Rectal smooth muscle tissue (tissue), 1 donor: ENCODE measurements at regions not wholly inside any gene's neighbourhood (a gene's known extent, or its start where the extent isn't known, plus 50 kb on each side); places are given as distances from the start of the nearest gene placed in this dataset.

Source experiments
- H3K27ac ChIP-seq: one replicate; pipeline ENCODE4 v1.7.0; 2013; ENCODE audit warnings: low read depth, low read length, inconsistent platforms
- H3K27me3 ChIP-seq: one replicate; pipeline ENCODE4 v1.7.0; 2013; ENCODE audit warnings: low read length; ENCODE audit not compliant: control insufficient read depth, insufficient read depth
- H3K36me3 ChIP-seq: one replicate; pipeline ENCODE4 v1.7.0; 2013; ENCODE audit warnings: low read length; ENCODE audit not compliant: control insufficient read depth, insufficient read depth
- H3K4me1 ChIP-seq: one replicate; pipeline ENCODE4 v1.7.0; 2013; ENCODE audit warnings: low read length; ENCODE audit not compliant: control insufficient read depth, insufficient read depth
- H3K4me3 ChIP-seq: one replicate; pipeline ENCODE4 v1.7.0; 2013; ENCODE audit warnings: low read length
- H3K9ac ChIP-seq: one replicate; pipeline ENCODE4 v1.7.0; 2013; ENCODE audit warnings: low read length

- Histone ChIP-seq H3K9ac (no peak overlapping the region), H3K27me3 (no peaks in the 10 kb centered on the region), H3K4me3 (no peak overlapping the region), H3K4me1 (no peaks in the 10 kb centered on the region), H3K36me3 (no peaks in the 10 kb centered on the region), H3K27ac (no peak overlapping the region)
These were observed 1022.9 kb downstream of the BCL11B start for GRCh38 chr14:98249057-98249456.

GRCh38 chr14:98249476-98249875 lies 1022.5 kb downstream of the BCL11B start:
- H3K4me3 ChIP-seq, result no peak overlapping the region
- no peaks in the 10 kb centered on the region for H3K27me3 ChIP-seq
- no peak overlapping the region for H3K27ac ChIP-seq
- H3K36me3 ChIP-seq, result no peaks in the 10 kb centered on the region
- H3K9ac ChIP-seq, result no peak overlapping the region
- H3K4me1 ChIP-seq, result no peaks in the 10 kb centered on the region

- no peaks in the 10 kb centered on the region for H3K4me1 ChIP-seq
- H3K4me3 ChIP-seq, result no peak overlapping the region
- no peak overlapping the region for H3K9ac ChIP-seq
- no peak overlapping the region for H3K27ac ChIP-seq
- H3K36me3 ChIP-seq, result no peaks in the 10 kb centered on the region
- H3K27me3 ChIP-seq, result no peaks in the 10 kb centered on the region
These were observed 1019.2 kb downstream of the BCL11B start for GRCh38 chr14:98252820-98253219.

DNA sequence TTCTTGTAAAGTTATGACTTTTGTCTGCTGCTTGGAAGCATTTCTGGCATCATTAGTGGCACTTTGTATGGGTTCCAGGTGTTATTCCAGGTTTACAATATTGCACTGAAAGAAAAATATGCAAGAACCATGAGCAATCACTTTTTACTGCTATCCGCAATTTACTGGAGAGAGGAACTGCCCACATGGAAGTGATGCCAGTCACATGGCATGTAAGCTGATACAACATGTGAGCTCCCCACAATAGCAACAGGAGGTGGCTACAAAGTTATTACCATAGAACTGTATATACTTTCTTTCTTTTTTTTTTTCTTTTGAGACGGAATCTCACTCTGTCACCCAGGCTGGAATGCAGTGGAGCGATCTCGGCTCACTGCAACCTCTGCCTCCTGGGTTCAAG lies 1012.1 kb downstream of the BCL11B start:
- Histone ChIP-seq H3K4me1 (no peaks in the 10 kb centered on the region), H3K27me3 (no peaks in the 10 kb centered on the region), H3K4me3 (no peak overlapping the region), H3K36me3 (no peaks in the 10 kb centered on the region), H3K27ac (no peak overlapping the region), H3K9ac (no peak overlapping the region)

DNA sequence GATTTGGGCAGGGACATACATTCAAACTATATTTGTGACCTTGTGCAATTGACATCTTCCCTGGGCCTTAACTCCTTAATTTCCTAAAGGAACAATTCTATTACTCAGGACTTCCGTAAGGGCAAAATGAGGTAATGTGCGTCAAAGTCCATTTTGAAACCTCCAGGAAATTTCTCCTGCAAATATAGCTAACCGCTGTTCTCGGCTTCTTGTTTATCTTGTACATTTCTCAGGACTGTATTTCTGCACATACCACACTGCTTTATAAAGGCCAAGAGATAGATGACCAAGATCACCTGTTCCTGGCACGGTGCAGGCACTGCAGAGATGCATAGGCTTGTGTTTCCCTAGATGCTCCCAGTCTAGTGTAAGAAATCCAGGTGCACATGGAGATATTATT lies 1009.4 kb downstream of the BCL11B start:
- Histone ChIP-seq H3K4me1 (no peaks in the 10 kb centered on the region), H3K27me3 (no peaks in the 10 kb centered on the region), H3K27ac (no peak overlapping the region), H3K36me3 (no peaks in the 10 kb centered on the region), H3K9ac (no peak overlapping the region), H3K4me3 (no peak overlapping the region)

DNA sequence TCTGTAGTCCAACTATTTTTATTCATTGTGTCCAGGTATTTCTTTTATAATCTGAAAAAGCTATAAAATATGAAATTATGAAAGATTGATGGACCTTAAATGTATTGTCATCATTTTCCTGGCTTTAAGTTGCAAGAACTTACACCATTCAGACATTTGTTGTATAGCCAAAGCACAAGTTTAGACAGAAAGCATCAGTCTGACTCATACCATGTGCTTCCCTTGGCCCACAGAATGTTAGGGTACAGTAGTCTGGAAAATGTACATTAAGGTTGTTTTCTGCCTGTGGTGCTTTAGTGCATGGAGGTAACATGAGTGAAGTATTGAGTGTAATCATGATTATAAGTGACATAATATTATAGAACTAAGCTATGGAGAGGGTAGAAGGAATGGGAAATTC lies 1002.5 kb downstream of the BCL11B start:
- no peak overlapping the region for H3K27ac ChIP-seq
- no peaks in the 10 kb centered on the region for H3K36me3 ChIP-seq
- no peaks in the 10 kb centered on the region for H3K4me1 ChIP-seq
- H3K9ac ChIP-seq, result no peak overlapping the region
- H3K4me3 ChIP-seq, result no peak overlapping the region
- no peaks in the 10 kb centered on the region for H3K27me3 ChIP-seq

- H3K4me3 ChIP-seq, result no peak overlapping the region
- no peak overlapping the region for H3K9ac ChIP-seq
- no peaks in the 10 kb centered on the region for H3K4me1 ChIP-seq
These were observed 1001.8 kb downstream of the BCL11B start for GRCh38 chr14:98270201-98270600.

GRCh38 chr14:98274596-98274995 lies 997.4 kb downstream of the BCL11B start:
- H3K4me3 ChIP-seq, result no peak overlapping the region
- H3K4me1 ChIP-seq, result no peaks in the 10 kb centered on the region
- no peaks in the 10 kb centered on the region for H3K36me3 ChIP-seq
- no peaks in the 10 kb centered on the region for H3K27me3 ChIP-seq
- no peak overlapping the region for H3K27ac ChIP-seq
- H3K9ac ChIP-seq, result no peak overlapping the region

More at GRCh38 chr14:98270201-98270600, 1001.8 kb downstream of the BCL11B start:
- no peak overlapping the region for H3K27ac ChIP-seq
- H3K27me3 ChIP-seq, result no peaks in the 10 kb centered on the region
- H3K36me3 ChIP-seq, result no peaks in the 10 kb centered on the region

DNA sequence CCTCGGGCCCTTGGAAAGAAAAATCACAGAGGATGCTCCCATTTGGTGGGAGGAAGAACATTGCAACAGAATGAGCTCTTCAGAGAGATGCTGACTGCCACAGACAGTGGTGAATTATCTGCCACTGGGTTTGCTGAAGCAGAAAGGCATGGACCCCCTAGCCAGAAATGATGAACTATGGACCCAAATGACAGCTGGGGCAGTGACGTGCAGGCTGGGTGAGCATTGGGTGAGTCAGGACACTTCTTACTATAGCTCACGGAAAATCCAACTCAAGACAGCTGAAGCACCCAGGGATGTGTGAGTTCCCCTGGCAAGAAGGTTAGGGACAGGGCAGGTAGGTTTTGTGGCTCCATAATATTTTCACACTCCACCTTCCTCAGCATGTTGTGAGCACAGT lies 993.2 kb downstream of the BCL11B start:
- Histone ChIP-seq H3K4me1 (no peaks in the 10 kb centered on the region), H3K9ac (no peak overlapping the region), H3K36me3 (no peaks in the 10 kb centered on the region), H3K27ac (no peak overlapping the region), H3K27me3 (no peaks in the 10 kb centered on the region), H3K4me3 (no peak overlapping the region)

GRCh38 chr14:98280436-98280835 lies 991.6 kb downstream of the BCL11B start:
- no peaks in the 10 kb centered on the region for H3K36me3 ChIP-seq
- no peak overlapping the region for H3K4me3 ChIP-seq
- H3K27me3 ChIP-seq, result no peaks in the 10 kb centered on the region
- no peaks in the 10 kb centered on the region for H3K4me1 ChIP-seq
- no peak overlapping the region for H3K27ac ChIP-seq
- no peak overlapping the region for H3K9ac ChIP-seq

- H3K4me3 ChIP-seq, result no peak overlapping the region
- no peak overlapping the region for H3K9ac ChIP-seq
- H3K4me1 ChIP-seq, result no peaks in the 10 kb centered on the region
- H3K27ac ChIP-seq, result no peak overlapping the region
- H3K27me3 ChIP-seq, result no peaks in the 10 kb centered on the region
- H3K36me3 ChIP-seq, result no peaks in the 10 kb centered on the region
These were observed 983.2 kb downstream of the BCL11B start for GRCh38 chr14:98288825-98289224.

GRCh38 chr14:98290596-98290995 lies 981.4 kb downstream of the BCL11B start:
- no peaks in the 10 kb centered on the region for H3K4me1 ChIP-seq
- H3K9ac ChIP-seq, result no peak overlapping the region
- no peaks in the 10 kb centered on the region for H3K36me3 ChIP-seq
- no peaks in the 10 kb centered on the region for H3K27me3 ChIP-seq
- no peak overlapping the region for H3K4me3 ChIP-seq
- H3K27ac ChIP-seq, result no peak overlapping the region

DNA sequence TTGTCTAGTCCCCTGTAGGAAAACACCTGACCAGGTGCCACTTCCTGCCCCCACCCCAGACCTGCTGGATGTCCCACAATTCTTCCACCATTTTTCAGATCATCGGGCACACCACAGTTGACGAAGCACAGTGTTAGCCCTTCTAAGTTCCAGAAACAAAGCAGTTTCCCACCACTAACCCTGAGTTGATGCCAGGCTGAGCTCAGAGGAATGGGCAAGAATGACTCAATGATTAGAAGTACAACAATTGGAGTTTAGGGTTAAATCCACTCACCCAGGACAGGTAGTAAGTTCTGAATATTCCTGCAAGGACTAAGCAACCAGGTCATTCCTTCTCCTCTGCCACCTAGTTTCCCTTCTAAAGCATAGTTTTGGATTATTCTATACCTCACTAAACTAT lies 979.8 kb downstream of the BCL11B start:
- H3K4me3 ChIP-seq, result no peak overlapping the region
- no peaks in the 10 kb centered on the region for H3K27me3 ChIP-seq

More for the DNA sequence above, 979.8 kb downstream of the BCL11B start:
- Histone ChIP-seq H3K4me1 (no peaks in the 10 kb centered on the region), H3K36me3 (no peaks in the 10 kb centered on the region), H3K27ac (no peak overlapping the region), H3K9ac (no peak overlapping the region)
